Suppressor macrophage treated with lipopolysaccharide for 1 hour (primary cell): ENCODE measurements at regions not wholly inside any gene's neighbourhood (a gene's known extent, or its start where the extent isn't known, plus 50 kb on each side); places are given as distances from the start of the nearest gene placed in this dataset.
"Not testable (repeated sequence)": the region's sequence is repeated elsewhere in the genome, so short reads cannot be mapped to it uniquely, and the experiment has no call there.

Experiments used
- DNase-seq, 3 donors: peaks; one replicate each; pipeline ENCODE4 v3.0.0-alpha.2; 2020 to 2022

DNA sequence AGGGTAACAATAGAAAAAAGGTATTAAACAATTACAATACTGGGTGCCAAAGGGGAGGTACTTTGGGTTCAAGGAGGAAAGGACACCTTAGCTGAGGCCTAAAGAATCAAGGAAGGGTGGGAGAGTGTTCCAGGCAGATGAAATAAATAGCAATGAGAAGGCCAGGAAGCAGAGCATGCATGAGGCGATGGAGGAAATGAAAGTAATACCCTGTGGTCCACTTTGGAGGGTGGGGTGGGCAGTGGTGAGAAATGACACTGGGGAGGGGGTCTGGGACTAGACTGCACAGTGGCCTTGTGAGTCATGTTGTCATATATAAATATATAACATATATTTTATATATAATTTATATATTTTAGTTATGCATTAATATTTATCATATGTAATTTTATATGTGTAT lies 55.9 kb downstream of the BHLHE40 start:
- no peak for DNase-seq

DNA sequence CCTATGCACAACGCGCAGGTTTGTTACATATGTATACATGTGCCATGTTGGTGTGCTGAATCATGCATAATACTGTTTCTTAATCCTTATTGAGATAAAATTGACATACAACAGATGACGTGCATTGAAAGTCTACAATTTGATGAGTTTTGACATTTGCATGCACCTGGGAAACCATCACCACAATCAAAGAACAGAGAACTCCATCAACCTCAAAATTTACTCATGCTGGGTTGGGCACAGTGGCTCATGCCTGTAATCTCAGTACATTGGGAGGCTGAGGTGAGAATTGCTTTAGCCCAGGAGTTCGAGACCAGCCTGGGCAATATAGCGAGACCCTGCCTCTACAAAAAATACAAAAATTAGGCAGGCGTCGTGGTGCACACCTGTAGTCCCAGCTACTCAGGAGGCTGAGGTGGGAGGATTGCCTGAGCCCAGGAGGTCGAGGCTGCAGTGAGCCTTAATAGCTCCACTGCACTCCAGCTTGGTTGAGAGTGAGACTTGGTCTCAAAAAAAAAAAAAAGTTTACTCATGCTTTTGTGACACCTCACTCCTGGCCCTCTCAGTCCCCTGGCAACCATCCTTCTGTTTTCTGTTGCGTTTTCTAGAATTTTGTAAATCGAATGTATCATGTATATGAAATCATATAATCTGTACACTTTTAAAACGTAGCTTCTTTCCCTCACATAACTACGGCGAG lies 56.6 kb downstream of the BHLHE40 start:
- DNase-seq, result no peak

DNA sequence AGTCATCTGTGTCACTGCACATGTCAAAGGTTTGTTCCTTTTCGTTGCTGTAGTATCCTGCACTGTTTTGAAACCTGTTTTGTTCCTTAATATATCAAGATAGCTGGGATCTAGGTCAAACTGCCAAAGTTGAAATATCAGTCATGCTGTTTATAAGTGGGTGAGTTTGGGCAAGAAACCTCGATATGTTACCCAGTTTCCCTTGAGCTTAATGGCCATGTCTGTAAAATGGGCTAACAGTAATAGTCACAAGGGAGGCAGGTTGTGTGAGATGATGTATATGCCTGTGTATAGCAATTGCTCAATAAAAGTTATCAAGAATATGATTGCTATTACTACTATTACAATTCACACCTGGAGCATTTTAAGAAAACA lies 57.1 kb downstream of the BHLHE40 start:
- no peak for DNase-seq

DNA sequence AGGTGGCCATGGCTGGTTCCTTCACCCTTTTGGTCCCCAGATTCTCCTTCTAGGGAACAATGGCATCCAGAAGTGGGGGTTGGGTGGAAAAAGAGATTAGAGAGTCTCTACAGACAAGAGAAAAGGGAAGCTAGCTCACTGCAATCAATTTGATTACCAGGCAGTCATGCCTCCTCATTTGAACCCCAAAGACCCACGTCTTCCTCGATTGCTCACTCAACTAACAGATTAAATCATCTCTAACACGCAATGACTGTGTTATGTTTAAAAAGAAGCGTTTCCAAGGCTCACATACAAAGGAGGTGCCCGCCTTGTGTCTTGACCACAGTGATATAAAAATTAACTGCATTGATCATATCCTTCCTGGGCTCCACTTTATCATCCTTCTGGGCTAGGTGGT lies 57.6 kb downstream of the BHLHE40 start:
- DNase-seq, result peak; percentile 76 to 87 (median 78)

DNA sequence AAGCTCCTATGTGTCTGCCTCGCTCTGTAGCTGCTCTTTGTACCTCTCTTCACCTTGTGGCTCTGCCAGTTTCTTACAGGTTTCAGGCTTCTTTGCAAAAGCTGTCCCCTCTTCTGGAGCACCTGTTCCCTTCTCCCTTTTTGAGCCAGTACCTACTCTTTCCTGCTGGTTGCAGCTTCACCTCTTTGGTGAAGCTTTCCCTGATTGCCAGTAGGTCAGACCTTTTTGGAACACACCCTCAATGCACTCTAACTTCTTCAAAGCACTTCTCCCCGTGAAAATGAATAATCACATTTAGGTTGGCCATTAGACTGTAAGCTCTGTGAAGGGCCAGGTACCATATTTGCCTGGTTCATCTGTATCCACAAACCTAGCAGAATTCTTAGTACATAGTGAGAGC lies 60.3 kb downstream of the BHLHE40 start:
- DNase-seq, result no peak

DNA sequence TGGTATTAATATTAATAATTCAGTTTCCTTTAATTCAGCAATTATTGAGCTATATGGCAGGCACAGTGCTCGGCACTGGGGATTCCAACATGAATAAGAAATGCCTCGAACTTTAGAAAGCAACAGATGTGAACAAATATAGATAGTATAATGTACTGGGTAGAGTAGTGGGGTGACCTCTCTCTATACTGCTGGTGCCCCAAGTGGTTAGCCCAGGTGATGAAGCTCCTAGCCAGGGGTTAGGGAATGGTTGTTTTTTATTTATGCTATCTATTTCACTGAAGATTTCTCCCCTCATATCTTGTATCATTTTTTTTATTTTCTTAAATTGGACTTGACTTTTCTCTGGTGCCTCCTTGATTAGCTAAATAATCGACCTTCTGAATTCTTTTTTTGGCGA lies 62.1 kb downstream of the BHLHE40 start:
- no peak for DNase-seq

DNA sequence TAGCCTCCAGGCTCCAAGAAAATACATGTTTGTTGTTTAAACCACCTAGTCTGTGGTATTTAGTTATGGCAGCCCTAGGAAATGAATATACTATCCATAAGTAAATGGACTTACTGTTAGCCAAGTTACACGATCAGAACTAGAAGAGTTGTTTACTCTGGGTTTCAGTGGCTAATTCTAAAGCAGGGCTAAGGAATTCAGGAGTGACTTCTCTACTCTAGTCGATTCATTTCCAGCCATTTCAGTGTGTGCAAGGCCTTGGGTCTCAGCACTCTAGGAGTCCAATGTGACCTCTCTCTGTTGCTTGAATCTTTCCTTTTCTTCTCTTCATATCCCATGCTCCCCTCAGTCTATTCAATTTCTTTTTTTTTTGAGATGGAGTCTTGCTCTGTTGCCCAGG lies 66.7 kb downstream of the BHLHE40 start:
- no peak for DNase-seq

DNA sequence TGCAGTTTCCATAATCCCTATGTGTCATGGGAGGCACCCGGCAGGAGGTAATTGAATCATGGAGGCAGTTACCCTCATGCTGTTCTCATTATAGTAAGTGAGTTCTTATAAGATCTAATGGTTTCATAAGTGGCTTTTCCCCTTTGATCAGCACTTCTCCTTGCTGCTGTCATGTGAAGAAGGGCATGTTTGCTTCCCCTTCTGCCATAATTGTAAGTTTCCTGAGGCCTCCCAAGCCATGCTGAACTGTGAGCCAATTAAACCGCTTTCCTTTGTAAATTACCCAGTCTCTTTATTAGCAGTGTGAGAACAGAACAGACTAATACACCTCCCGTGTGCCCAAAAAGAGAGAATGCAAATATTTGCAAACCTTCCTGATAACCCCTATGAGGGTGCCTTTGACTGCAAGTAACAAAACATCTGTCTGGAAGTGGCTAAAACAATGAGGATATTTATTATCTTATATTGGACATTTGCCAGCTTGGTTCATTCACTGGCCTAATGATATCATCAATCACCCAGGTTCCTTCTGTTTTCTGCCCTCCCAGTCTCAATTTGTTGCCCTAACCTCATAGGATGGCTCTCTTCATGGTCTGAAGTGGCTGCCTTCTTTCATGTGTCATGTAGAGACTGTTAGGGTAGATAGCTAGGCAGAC lies 68.7 kb downstream of the BHLHE40 start:
- DNase-seq, result no peak

DNA sequence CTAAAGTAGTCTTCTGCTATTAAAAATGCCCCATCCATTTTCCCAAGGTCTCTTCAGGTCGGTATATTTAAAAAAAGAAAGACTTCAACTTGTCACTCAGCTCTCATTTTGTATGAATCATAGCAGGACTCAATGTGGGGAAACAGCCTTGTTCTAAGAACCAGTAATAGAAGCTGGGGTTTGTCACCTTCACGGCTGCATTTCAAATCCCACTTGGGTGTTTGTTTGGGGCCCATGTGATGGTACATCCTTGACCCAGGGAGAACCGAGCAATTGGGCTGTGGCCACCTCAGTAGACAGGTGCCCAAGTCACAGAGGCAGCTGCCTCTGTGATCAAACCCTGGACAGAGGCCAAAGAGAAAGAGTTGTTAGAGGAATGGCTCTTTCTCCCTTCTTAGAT lies 70.3 kb upstream of the ARL8B start:
- DNase-seq, result peak in 1 of 3 donors; percentile 27

DNA sequence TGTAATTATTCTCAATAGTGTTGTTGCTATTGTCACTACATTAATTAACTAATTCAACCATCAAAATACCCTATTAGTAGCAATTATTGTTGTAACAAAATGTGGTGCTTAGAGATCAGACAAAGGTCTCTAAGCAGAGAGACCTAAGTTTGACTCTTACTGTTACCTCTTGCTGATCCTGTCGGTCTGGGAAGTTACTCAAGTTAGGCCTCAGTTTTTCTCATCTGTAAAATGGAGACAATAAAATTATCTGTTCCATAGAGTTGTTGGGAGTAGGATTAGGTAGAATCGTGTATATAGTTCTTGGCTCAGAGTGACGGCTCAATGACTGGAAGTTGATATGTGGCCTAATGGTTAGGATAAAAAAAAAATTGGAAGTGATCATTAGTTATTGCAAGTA lies 69.8 kb upstream of the ARL8B start:
- no peak for DNase-seq

DNA sequence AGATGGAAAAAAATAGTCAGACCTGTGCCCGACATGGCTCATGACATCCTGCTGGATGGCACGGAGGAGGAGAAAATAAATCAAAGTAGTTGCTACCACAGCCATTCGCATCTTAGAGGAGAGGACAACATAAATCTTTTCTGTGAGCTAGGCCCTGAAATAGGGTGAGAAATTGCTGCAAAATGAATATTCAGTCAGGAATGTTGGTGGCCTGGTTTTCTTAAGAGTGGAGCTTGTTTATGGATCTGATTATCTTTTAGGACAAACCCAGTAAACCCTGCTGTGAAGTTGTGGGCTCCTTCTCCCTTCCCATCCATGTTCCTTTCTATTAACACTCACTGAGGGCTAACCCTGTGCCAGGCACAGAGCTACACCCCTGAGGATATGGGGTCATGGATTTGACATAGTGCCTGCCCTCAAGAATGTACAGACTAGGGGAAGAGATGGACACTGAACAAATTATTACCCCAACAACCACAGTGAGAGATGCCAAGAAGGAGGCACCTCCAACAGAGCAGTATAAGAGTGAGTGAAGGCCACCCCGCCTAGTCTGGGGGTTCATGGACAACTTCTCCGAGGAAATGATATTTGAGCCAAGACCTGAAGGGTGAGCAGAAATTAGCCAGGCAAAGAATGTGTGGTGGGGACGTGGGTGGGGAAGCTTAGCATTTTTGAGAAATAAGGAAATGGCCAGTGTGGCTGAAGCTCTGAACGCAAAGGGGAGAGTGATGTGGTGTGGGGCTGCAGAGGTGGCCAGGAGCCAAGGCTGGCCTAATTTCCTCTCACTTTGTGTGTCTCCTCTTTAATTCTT lies 68.9 kb upstream of the ARL8B start:
- DNase-seq, result peak; percentile 83 to 84 (median 84)

DNA sequence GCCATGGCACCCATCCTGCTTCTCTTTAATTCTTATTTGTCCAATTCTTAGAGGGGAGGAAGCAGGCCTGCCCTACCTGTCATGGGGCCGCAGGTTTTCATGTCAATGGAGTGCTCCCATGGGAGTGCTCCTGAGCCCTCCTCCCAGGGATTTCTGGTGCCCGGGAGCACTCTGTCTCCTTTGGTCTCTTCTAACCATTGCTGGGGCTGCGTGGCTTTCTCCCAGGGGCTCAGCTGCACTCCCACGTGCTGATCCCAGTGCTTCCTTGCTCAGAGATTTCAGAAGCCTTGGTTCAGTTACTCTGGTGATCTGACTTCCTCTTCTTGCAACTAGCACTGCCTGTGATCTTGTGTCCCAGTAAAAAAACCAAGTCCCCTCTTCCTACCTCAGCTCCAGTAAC lies 68.0 kb upstream of the ARL8B start:
- DNase-seq, result peak; percentile 69 to 77 (median 70)

DNA sequence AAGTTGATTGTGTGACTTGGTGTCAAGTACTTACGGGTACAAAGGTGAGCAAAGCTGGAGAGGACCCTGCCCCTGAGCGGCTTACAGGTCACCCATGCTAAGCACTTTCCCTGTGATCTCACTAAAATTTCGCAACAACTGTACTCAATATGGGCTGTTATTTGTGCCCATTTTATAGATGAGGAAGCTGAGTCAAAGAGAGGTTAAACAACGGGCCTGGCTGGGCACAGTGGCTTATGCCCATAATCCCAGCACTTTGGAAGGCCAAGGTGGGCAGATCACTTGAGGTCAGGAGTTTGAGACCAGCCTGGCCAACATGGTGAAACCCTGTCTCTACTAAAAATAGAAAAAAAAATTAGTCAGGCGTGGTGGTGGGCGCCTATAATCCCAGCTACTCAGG lies 67.5 kb upstream of the ARL8B start:
- not testable (repeated sequence) for DNase-seq

DNA sequence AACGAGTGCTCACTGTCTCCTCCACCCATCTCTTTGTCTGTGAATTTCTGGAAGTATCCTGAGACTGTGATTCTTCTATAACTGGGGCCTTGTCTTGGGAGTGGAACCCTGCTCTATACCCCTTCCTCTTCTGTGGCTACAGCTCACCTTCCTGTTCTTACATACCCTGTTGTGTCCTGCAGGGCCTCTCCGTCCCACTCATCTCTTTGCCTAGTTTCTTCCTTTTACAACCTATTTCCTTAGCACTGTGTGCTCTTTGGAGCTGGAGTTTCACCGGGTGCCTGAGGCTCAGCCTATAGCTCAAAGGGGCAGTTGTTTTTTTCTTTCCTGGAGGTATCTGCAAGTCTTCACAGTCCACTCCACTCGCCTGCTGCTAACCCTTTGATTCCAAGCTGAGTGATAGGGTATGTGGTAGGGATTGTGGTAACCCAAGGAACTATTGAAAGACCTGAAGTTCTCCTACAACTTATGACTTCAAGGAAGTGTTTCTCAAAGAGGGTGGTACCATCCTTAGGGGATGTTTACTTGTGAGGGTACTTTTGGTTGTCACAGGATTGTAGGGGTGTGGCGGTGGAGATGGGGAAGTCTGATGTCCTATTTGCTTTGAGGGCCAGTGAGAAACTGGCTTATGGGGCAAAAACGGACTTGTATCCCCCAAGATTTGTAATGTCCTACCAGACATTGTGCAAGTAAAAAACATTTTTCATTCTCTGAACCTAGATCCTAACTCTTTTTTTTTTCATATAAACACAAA lies 66.6 kb upstream of the ARL8B start:
- peak; percentile 73 to 82 (median 82) for DNase-seq

DNA sequence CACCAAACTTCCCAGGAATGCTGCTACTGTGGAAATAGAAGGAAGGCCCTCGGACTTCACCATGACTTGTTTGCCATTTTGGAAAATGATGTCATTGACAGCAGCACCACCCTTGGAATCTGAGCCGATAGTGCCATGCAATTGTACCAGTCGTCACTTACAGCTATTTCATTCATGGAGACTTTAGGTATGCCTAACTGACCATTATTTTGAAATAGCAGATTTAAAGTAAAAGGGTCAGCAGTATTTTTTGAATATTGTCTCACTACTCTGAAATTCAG lies 66.0 kb upstream of the ARL8B start:
- DNase-seq, result no peak

DNA sequence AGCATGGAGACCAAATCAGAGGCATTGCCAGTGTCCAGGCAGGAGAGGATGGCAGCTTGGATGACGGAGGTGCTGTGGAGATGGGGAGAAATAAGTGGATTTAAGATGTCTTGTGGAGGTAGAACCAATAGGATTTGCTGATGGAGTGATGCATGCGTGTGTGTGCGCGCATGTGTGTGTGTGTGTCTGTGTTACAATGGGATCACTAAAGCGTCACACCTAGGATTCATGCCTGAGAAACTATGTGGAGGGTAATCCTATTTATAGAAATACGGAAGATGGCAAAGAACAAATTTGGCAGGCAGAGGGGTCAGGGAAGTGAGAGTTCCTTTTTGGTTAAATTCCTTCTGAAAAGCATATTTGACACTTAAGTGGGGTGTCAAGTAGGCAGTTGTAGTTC lies 64.8 kb upstream of the ARL8B start:
- peak in 1 of 3 donors; percentile 32 for DNase-seq

DNA sequence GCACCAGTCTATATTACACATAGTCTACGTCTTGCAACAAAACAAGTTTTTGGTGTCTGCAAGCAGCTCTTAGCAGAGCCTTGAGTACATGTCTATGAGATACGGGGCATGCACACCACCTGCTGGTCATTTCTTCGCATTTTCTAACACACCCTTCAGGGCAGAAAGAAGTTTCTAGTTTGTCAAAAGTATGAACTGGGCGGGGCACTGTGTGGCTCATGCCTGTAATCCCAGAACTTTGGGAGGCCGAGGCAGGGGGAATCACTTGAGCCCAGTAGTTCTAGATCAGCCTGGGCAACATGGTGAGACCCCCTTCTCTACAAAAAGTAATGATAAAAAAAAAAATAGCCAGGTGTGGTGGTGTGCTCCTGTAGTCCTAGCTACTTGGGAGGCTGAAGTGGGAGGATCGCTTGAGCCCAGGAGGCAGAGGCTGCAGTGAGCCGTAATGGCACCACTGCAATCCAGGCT lies 64.2 kb upstream of the ARL8B start:
- peak; percentile 89 to 93 (median 91) for DNase-seq

DNA sequence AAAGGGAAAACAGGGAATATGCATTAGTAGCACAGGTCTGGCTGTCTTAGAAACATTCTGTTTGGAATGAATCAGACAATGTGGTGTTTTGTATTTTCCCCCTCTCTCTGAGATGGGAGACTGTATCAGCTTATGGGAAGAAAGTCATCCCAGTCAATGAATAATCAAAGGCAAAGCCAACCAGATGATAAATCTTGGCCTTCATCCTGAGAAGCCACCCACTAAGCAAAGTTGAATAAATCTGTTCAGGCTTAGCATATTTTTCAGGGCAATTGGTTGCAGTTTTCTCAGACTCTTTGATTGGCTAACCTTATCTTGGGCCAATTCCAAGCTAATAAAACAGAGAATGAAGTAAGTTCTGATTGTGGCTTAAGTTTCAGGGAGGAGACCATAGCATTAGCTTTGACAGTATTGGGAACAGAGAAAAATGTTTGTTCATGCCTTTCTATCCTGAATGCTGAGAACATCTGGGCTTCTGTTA lies 63.6 kb upstream of the ARL8B start:
- peak in 1 of 3 donors; percentile 34 for DNase-seq

DNA sequence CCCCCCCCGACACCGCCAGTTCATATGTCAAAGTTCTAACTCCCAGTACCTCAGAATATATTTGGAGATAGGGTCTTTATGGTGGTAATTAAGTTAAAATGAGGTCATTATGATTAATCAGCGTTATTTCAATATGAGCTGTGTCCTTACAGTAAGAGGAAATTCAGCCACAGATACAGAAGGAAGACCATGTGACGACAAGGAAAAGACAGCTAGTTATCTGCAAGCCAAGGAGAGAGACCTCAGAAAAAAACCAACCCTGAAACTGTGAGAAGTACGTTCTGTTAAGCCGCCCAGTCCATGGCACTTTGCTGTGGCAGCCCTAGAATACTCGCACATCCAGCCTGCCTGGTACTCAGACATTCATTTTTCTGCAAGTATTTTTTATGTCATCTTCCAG lies 62.3 kb upstream of the ARL8B start:
- DNase-seq, result peak in 2 of 3 donors; percentile 53 to 60

DNA sequence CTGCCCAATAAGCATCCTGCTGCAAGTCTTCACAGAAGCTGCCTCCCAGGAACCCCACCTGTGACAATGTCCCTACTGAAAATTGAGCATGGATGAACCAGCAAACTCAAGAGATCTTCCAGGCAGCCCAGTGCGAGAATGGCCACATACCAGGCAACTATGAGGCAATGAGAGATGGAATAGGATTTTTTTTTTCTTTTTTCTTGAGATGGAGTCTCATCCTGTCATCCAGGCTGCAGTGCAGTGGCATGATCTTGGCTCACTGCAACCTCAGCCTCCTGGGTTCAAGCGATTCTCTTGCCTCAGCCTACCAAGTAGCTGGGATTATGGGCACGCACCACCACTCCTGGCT lies 60.9 kb upstream of the ARL8B start:
- no peak for DNase-seq

DNA sequence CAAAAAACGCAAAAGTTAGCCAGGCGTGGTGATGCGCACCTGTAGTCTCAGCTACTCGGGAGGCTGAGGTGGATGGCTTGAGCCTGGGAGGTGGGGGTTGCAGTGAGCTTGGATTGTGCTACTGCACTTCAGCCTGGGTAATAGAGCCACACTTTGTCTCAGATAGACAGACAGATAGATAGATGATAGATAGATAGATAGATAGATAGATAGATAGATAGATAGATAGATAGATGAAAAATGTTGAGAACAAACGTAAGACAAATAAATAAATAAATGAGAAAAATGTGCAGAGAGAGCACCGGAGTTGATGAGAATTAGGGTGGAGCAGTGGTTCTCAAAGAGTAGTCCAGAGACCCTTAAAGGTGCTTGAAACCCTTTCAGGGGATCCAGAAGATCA lies 58.4 kb upstream of the ARL8B start:
- DNase-seq, result no peak

DNA sequence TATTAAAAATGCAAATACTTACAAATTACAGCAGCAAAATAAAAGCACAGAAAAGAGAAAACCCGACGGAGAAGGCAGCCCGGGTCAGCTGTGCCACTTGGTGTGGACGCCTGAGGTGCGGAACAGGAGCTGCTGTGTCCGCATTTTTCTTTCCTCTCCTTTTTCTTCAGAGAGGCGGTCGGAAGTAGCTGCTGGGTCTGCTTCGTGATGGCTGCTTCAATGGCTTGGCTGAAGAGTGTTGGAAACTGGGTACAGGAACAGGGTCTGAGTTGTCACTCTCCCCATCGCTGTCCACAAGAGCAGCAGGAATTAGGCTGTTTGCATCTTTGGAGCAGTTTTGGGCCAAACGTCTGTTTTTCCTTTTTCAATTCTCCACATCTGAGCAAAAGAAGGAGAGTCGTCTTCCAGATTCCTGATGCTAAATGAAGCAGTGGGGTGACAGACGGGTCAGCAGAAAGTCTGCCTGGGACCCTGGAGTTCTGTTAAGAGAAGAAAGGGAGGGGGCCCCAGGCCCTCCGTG lies 53.5 kb upstream of the ARL8B start:
- DNase-seq, result no peak

DNA sequence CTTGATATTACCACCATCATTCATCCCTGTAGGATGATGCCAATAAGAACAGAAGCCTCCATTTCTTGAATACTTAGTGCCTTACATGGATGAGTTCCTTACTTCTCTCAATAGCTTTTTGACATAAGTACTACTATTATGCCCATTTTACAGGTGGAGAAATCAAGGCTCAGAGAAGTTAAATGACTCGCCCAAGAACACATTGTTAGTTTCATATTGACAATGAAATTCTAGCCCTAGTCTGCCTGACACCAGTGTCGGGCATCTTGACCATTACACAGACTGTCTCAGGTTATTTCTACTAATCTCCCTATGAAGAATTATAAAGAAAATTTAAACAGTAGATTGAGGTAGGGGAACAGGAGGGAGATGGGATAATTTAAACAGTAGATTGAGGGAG lies 52.5 kb upstream of the ARL8B start:
- DNase-seq, result no peak
